OCI-LY7 (cell line): ENCODE measurements at regions not wholly inside any gene's neighbourhood (a gene's known extent, or its start where the extent isn't known, plus 50 kb on each side); places are given as distances from the start of the nearest gene placed in this dataset.

Experiments used
- BruUV-seq: library from RNA; stranded (reverse); fragments of 400-500 nt; replicated peaks from 2 replicates; lab custom pipeline; 2021; lab: Mats Ljungman, UMichigan
- CTCF ChIA-PET: fragments of 300-600 bp; sonication (Branson Sonifier 250); formaldehyde crosslinking; loops from one replicate; lab custom pipeline; 2022; ENCODE audit warnings: antibody characterized with exemption; ENCODE audit not compliant: unreplicated experiment; lab: Charles Lee
- POLR2A ChIA-PET: fragments of 300-600 bp; sonication (Branson Sonifier 250); formaldehyde crosslinking; loops from one replicate; lab custom pipeline; 2022; ENCODE audit warnings: antibody characterized with exemption; lab: Charles Lee
- DNase-seq: peaks from one replicate; pipeline ENCODE4 v3.0.0-alpha.2; 2015; ENCODE audit warnings: low spot score
- H2AFZ ChIP-seq: fragments of 200-600 bp; sonication (generic), shearing (Covaris generic); 2 replicates; pipeline ENCODE4 v1.6.1; 2014; ENCODE audit warnings: mild to moderate bottlenecking, antibody characterized with exemption, low read length, moderate library complexity
- H3K27ac ChIP-seq: fragments of 200-600 bp; sonication (generic); 2 replicates; pipeline ENCODE4 v1.5.1; 2014; ENCODE audit warnings: mixed run types, low read depth, mild to moderate bottlenecking, moderate library complexity, low read length, inconsistent platforms; ENCODE audit not compliant: poor library complexity, severe bottlenecking
- H3K36me3 ChIP-seq: fragments of 200-600 bp; sonication (generic); 2 replicates; pipeline ENCODE4 v1.6.1; 2014; ENCODE audit warnings: mild to moderate bottlenecking, antibody characterized with exemption, low read length, moderate library complexity, mixed read lengths; ENCODE audit not compliant: insufficient read depth
- H3K4me1 ChIP-seq: fragments of 200-600 bp; sonication (generic); 2 replicates; pipeline ENCODE4 v1.5.1; 2014; ENCODE audit warnings: mild to moderate bottlenecking, low read length; ENCODE audit not compliant: insufficient read depth, poor library complexity, severe bottlenecking
- H3K4me2 ChIP-seq: fragments of 200-600 bp; sonication (generic); 2 replicates; pipeline ENCODE4 v1.6.1; 2014; ENCODE audit warnings: mild to moderate bottlenecking, low read length
- H3K4me3 ChIP-seq: fragments of 200-600 bp; sonication (generic); 2 replicates; pipeline ENCODE4 v1.5.1; 2014; ENCODE audit warnings: mild to moderate bottlenecking, low read depth, low read length; ENCODE audit not compliant: poor library complexity, severe bottlenecking
- H3K79me2 ChIP-seq: fragments of 200-600 bp; sonication (generic); 2 replicates; pipeline ENCODE4 v1.6.1; 2016; ENCODE audit warnings: low read depth, mild to moderate bottlenecking, low read length, moderate library complexity, mixed read lengths; ENCODE audit not compliant: insufficient read depth
- H3K9me2 ChIP-seq: fragments of 200-600 bp; sonication (generic); 2 replicates; pipeline ENCODE4 v1.6.1; 2016; ENCODE audit warnings: mild to moderate bottlenecking, low read length, mixed read lengths; ENCODE audit not compliant: insufficient read depth
- H3K9me3 ChIP-seq: fragments of 200-600 bp; sonication (generic); 2 replicates; pipeline ENCODE4 v1.6.1; 2014; ENCODE audit warnings: mild to moderate bottlenecking, mixed run types, low read length, mixed read lengths
- H4K20me1 ChIP-seq: fragments of 200-600 bp; sonication (generic); 2 replicates; pipeline ENCODE4 v1.6.1; 2014; ENCODE audit warnings: mild to moderate bottlenecking, antibody characterized with exemption, low read length, moderate library complexity, mixed read lengths; ENCODE audit not compliant: insufficient read depth
- CTCF ChIP-seq: fragments of 200-600 bp; sonication (generic); conservative IDR thresholded peaks from 2 replicates; pipeline ENCODE4 v1.5.1; 2014; ENCODE audit warnings: mild to moderate bottlenecking, antibody characterized with exemption, low read length, moderate library complexity, mixed read lengths
- EZH2phosphoT487 ChIP-seq: fragments of 200-600 bp; sonication (generic); IDR thresholded peaks from 2 replicates; pipeline ENCODE4 v1.6.1; 2018; ENCODE audit warnings: low read depth, borderline replicate concordance, mild to moderate bottlenecking, mixed run types, antibody characterized with exemption, low read length, moderate library complexity, mixed read lengths
- intact Hi-C: fragments of 100-400 bp; cut with micrococcal nuclease; formaldehyde crosslinking; loops from one replicate; pipeline ENCODE4 v1.10.0; 2022; ENCODE audit not compliant: unreplicated experiment

- intact Hi-C loops: no loop called here
- H3K79me2 ChIP-seq: no peaks in the 10 kb centered on the region
- H2AFZ ChIP-seq: no peak overlapping the region
These were observed 137.0 kb downstream of the TINAG start for GRCh38 chr6:54445207-54445606.

GRCh38 chr6:54448617-54449016, 140.4 kb downstream of the TINAG start:
- no TSS peak for BruUV-seq
- no peaks in the 10 kb centered on the region for H3K4me1 ChIP-seq
- no peaks in the 10 kb centered on the region for H3K79me2 ChIP-seq
- no peak overlapping the region for H3K4me2 ChIP-seq
- H3K9me3 ChIP-seq: no peaks in the 10 kb centered on the region
- no peak overlapping the region for H2AFZ ChIP-seq
- H3K36me3 ChIP-seq: no peaks in the 10 kb centered on the region
- no peak for DNase-seq
- TF ChIP-seq EZH2phosphoT487: no peak
- TF ChIP-seq CTCF: no peak
- no peak overlapping the region for H3K4me3 ChIP-seq
- CTCF ChIA-PET: no interaction called here
- H3K27ac ChIP-seq: no peak overlapping the region
- H3K9me2 ChIP-seq: no peaks in the 10 kb centered on the region
- H4K20me1 ChIP-seq: no peaks in the 10 kb centered on the region
- intact Hi-C loops: no loop called here
- POLR2A ChIA-PET: no interaction called here

More at GRCh38 chr6:54445207-54445606, 137.0 kb downstream of the TINAG start:
- no TSS peak for BruUV-seq
- POLR2A ChIA-PET: no interaction called here
- no peak for DNase-seq
- Histone ChIP-seq H3K4me2 (no peak overlapping the region), H3K27ac (no peak overlapping the region), H3K9me3 (no peaks in the 10 kb centered on the region), H3K36me3 (no peaks in the 10 kb centered on the region), H3K4me3 (no peak overlapping the region), H3K9me2 (no peaks in the 10 kb centered on the region), H3K4me1 (no peaks in the 10 kb centered on the region), H4K20me1 (no peaks in the 10 kb centered on the region)
- TF ChIP-seq CTCF: no peak
- TF ChIP-seq EZH2phosphoT487: no peak
- CTCF ChIA-PET: no interaction called here

GRCh38 chr6:54451516-54451915, 143.3 kb downstream of the TINAG start:
- Histone ChIP-seq H3K27ac (no peak overlapping the region), H3K9me2 (no peaks in the 10 kb centered on the region), H4K20me1 (no peaks in the 10 kb centered on the region), H3K9me3 (no peaks in the 10 kb centered on the region), H3K36me3 (no peaks in the 10 kb centered on the region), H3K4me2 (no peak overlapping the region), H3K4me3 (no peak overlapping the region), H3K4me1 (no peaks in the 10 kb centered on the region), H2AFZ (no peak overlapping the region), H3K79me2 (no peaks in the 10 kb centered on the region)
- ChIA-PET POLR2A (no interaction called here), CTCF (no interaction called here)
- TF ChIP-seq CTCF (no peak), EZH2phosphoT487 (no peak)
- intact Hi-C loops: no loop called here
- DNase-seq: no peak
- BruUV-seq: no TSS peak
